Upper lobe of left lung (tissue), 6 donors: ENCODE measurements at regions not wholly inside any gene's neighbourhood (a gene's known extent, or its start where the extent isn't known, plus 50 kb on each side); places are given as distances from the start of the nearest gene placed in this dataset.

Experiments used
- ATAC-seq, 2 donors: fragments of 200-7000 bp; cut with Tn5 transposase; one replicate each; pipeline ENCODE4 v1.9.1; 2022; ENCODE audit warnings: mild to moderate bottlenecking in 2 of 2, moderate library complexity in 2 of 2; ENCODE audit not compliant: low FRiP score in 2 of 2
- DNase-seq, 2 donors: peaks; one replicate each; pipeline ENCODE4 v3.0.0-alpha.2; 2019 to 2020
- H3K27ac ChIP-seq, 4 donors: fragments of 200-600 bp; sonication (generic); one replicate each; pipeline ENCODE4 v1.5.1; 2016 to 2019
- H3K27me3 ChIP-seq, 4 donors: fragments of 200-600 bp; sonication (generic); one replicate each; pipeline ENCODE4 v1.5.1; 2017 to 2019
- H3K36me3 ChIP-seq, 4 donors: fragments of 200-600 bp; sonication (generic); one replicate each; pipeline ENCODE4 v1.5.1; 2016 to 2019
- H3K4me1 ChIP-seq, 4 donors: fragments of 200-600 bp; sonication (generic); one replicate each; pipeline ENCODE4 v1.5.1; 2018 to 2019
- H3K4me3 ChIP-seq, 4 donors: fragments of 200-600 bp; sonication (generic); one replicate each; pipeline ENCODE4 v1.5.1; 2017 to 2019; ENCODE audit warnings: mild to moderate bottlenecking in 2 of 4, moderate library complexity in 1 of 4
- H3K9me3 ChIP-seq, 4 donors: fragments of 200-600 bp; sonication (generic); one replicate each; pipeline ENCODE4 v1.5.1; 2018 to 2019
- CTCF ChIP-seq, 6 experiments: fragments of 450-650 bp in 4 of 6; fragments of 200-600 bp in 2 of 6; sonication (generic) in 2 of 6; IDR thresholded peaks; one replicate each; pipeline ENCODE4 v1.5.1; 2016 to 2019; ENCODE audit warnings: antibody characterized with exemption in 6 of 6
- EP300 ChIP-seq, 4 donors: sonication (generic); formaldehyde crosslinking; IDR thresholded peaks; one replicate each; pipeline ENCODE4 v1.5.1; 2017; ENCODE audit warnings: antibody characterized with exemption in 4 of 4, control low read depth in 2 of 4
- POLR2A ChIP-seq, 4 donors: fragments of 450-650 bp; IDR thresholded peaks; one replicate each; pipeline ENCODE4 v1.5.1; 2016 to 2017; ENCODE audit warnings: antibody characterized with exemption in 4 of 4, mild to moderate bottlenecking in 2 of 4
- POLR2AphosphoS5 ChIP-seq, 2 donors: sonication (generic); formaldehyde crosslinking; IDR thresholded peaks; one replicate each; pipeline ENCODE4 v1.5.1; 2017; ENCODE audit warnings: antibody characterized with exemption in 2 of 2
- WGBS, 2 donors: methylation state at CpG; one replicate each; pipeline ENCODE4 v1.1.5; 2017 to 2018; 5-methylcytosine and 5-hydroxymethylcytosine counted together
- donor health status: DM: no; HTN: no; CAD: no; lungs with moderate emphysema.
- donor health status: DM: no; HTN: yes; CAD: no; lungs with severe emphysema.

GRCh38 chr18:44126598-44126997, 554.1 kb upstream of the SETBP1 start:
- Histone ChIP-seq H3K36me3 (no peaks in the 10 kb centered on the region), H3K4me3 (no peak overlapping the region), H3K9me3 (no peaks in the 10 kb centered on the region), H3K27me3 (no peaks in the 10 kb centered on the region), H3K4me1 (no peaks in the 10 kb centered on the region), H3K27ac (no peak overlapping the region)
- DNase-seq (no peak), ATAC-seq (no peak)
- TF ChIP-seq EP300 (IDR thresholded peaks at IDR 0.05) = no peak
- no peak for TF ChIP-seq POLR2AphosphoS5 (IDR thresholded peaks at IDR 0.05)
- TF ChIP-seq POLR2A (IDR thresholded peaks at IDR 0.05) = no peak
- TF ChIP-seq CTCF (IDR thresholded peaks at IDR 0.05) = no peak

- no peak for DNase-seq
- H3K4me1 ChIP-seq = no peaks in the 10 kb centered on the region
- 61 to 63% methylated on average over 1 of the region's 1 CpG for WGBS, 2 donors
- H3K27me3 ChIP-seq = no peaks in the 10 kb centered on the region
- H3K27ac ChIP-seq = no peak overlapping the region
- no peaks in the 10 kb centered on the region for H3K9me3 ChIP-seq
- ATAC-seq = no peak
- H3K36me3 ChIP-seq = no peaks in the 10 kb centered on the region
- no peak overlapping the region for H3K4me3 ChIP-seq
- no peak for TF ChIP-seq EP300 (IDR thresholded peaks at IDR 0.05)
- no peak for TF ChIP-seq POLR2AphosphoS5 (IDR thresholded peaks at IDR 0.05)
- TF ChIP-seq CTCF (IDR thresholded peaks at IDR 0.05) = no peak
- no peak for TF ChIP-seq POLR2A (IDR thresholded peaks at IDR 0.05)
Observed at GRCh38 chr18:44128365-44128764, 552.3 kb upstream of the SETBP1 start.

- H3K9me3 ChIP-seq = no peaks in the 10 kb centered on the region
- DNase-seq = no peak
- 55 to 58% methylated on average over 5 of the region's 5 CpGs for WGBS, 2 donors
- no peaks in the 10 kb centered on the region for H3K4me1 ChIP-seq
- TF ChIP-seq POLR2AphosphoS5 (IDR thresholded peaks at IDR 0.05) (no peak), CTCF (IDR thresholded peaks at IDR 0.05) (peak; percentile 37 to 55 (median 46)), EP300 (IDR thresholded peaks at IDR 0.05) (no peak), POLR2A (IDR thresholded peaks at IDR 0.05) (no peak)
- no peak overlapping the region for H3K4me3 ChIP-seq
- no peaks in the 10 kb centered on the region for H3K27me3 ChIP-seq
- no peaks in the 10 kb centered on the region for H3K36me3 ChIP-seq
- no peak overlapping the region for H3K27ac ChIP-seq
- no peak for ATAC-seq
Observed at GRCh38 chr18:44130376-44130942, 550.2 kb upstream of the SETBP1 start.

- TF ChIP-seq POLR2AphosphoS5 (IDR thresholded peaks at IDR 0.05) (no peak), EP300 (IDR thresholded peaks at IDR 0.05) (no peak), POLR2A (IDR thresholded peaks at IDR 0.05) (no peak), CTCF (IDR thresholded peaks at IDR 0.05) (no peak)
- Histone ChIP-seq H3K9me3 (no peaks in the 10 kb centered on the region), H3K4me3 (no peak overlapping the region), H3K36me3 (no peaks in the 10 kb centered on the region), H3K4me1 (no peaks in the 10 kb centered on the region), H3K27me3 (no peaks in the 10 kb centered on the region), H3K27ac (no peak overlapping the region)
- ATAC-seq (no peak), DNase-seq (no peak)
- 68 to 73% methylated on average over 2 of the region's 2 CpGs for WGBS, 2 donors
Observed at GRCh38 chr18:44133483-44133882, 547.2 kb upstream of the SETBP1 start.

GRCh38 chr18:44134447-44134846, 546.2 kb upstream of the SETBP1 start:
- Histone ChIP-seq H3K27ac (no peak overlapping the region), H3K27me3 (no peaks in the 10 kb centered on the region), H3K4me3 (no peak overlapping the region), H3K9me3 (no peaks in the 10 kb centered on the region), H3K36me3 (no peaks in the 10 kb centered on the region), H3K4me1 (no peaks in the 10 kb centered on the region)
- ATAC-seq = no peak
- DNase-seq = no peak
- TF ChIP-seq POLR2AphosphoS5 (IDR thresholded peaks at IDR 0.05) (no peak), POLR2A (IDR thresholded peaks at IDR 0.05) (no peak), EP300 (IDR thresholded peaks at IDR 0.05) (no peak), CTCF (IDR thresholded peaks at IDR 0.05) (no peak)
- 88 to 94% methylated on average over 4 of the region's 4 CpGs for WGBS, 2 donors
